Thymus (tissue), 11 donors: ENCODE measurements at regions not wholly inside any gene's neighbourhood (a gene's known extent, or its start where the extent isn't known, plus 50 kb on each side); places are given as distances from the start of the nearest gene placed in this dataset.
"Not testable (repeated sequence)": the region's sequence is repeated elsewhere in the genome, so short reads cannot be mapped to it uniquely, and the experiment has no call there.

Experiments used
- DNase-seq, 9 donors: peaks; one replicate each; pipeline ENCODE4 v3.0.0-alpha.2; 2013; ENCODE audit warnings: low spot score in 9 of 9, low read depth in 6 of 9, missing footprints in 1 of 9
- H3K27ac ChIP-seq, 2 donors: one replicate each; pipeline ENCODE4 v1.5.1; 2013; ENCODE audit warnings: control low read depth in 1 of 2, low read depth in 1 of 2, low read length in 1 of 2, mild to moderate bottlenecking in 1 of 2, moderate library complexity in 1 of 2
- H3K27me3 ChIP-seq, 2 donors: one replicate each; pipeline ENCODE4 v1.5.1; 2013; ENCODE audit warnings: low read length in 1 of 2; ENCODE audit not compliant: control insufficient read depth in 2 of 2, insufficient read depth in 1 of 2
- H3K36me3 ChIP-seq, 2 donors: one replicate each; pipeline ENCODE4 v1.5.1; 2013; ENCODE audit warnings: low read length in 1 of 2, mild to moderate bottlenecking in 1 of 2, moderate library complexity in 1 of 2; ENCODE audit not compliant: control insufficient read depth in 2 of 2, insufficient read depth in 2 of 2
- H3K4me1 ChIP-seq, 2 donors: one replicate each; pipeline ENCODE4 v1.5.1; 2013; ENCODE audit warnings: low read length in 2 of 2; ENCODE audit not compliant: control insufficient read depth in 2 of 2, insufficient read depth in 2 of 2
- H3K4me3 ChIP-seq, 2 donors: one replicate each; pipeline ENCODE4 v1.5.1; 2013; ENCODE audit warnings: low read length in 2 of 2, control low read depth in 1 of 2, mild to moderate bottlenecking in 1 of 2
- H3K9me3 ChIP-seq, 2 donors: one replicate each; pipeline ENCODE4 v1.5.1; 2013; ENCODE audit warnings: low read length in 1 of 2, mild to moderate bottlenecking in 1 of 2; ENCODE audit not compliant: control insufficient read depth in 2 of 2, insufficient read depth in 1 of 2
- WGBS: extraction: QIAGEN DNeasy Blood & Tissue Kit; methylation state at CpG from one replicate; pipeline ENCODE4 v1.1.7; 2013; 5-methylcytosine and 5-hydroxymethylcytosine counted together
- donor health status: healthy.

DNA sequence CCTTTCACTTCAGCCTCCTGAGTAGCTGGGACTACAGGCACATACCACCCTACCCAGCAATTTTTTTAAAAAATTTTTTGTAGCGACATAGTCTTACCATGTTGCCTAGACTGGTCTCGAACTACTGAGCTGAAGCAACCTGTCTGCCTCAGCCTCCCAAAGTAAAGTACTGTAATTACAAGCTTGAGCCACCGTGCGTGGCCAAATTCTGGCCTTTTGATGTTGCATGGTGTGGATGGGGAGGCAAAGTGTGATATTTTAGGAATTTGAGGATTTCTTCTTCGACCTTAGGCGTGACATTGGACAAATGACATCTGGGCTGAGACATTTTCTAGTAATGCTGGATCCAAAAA, 81.8 kb downstream of the SYT15B start:
- not testable (repeated sequence) for H3K36me3 ChIP-seq, H3K27ac ChIP-seq, H3K27me3 ChIP-seq, H3K4me3 ChIP-seq, H3K4me1 ChIP-seq, DNase-seq, H3K9me3 ChIP-seq
- no CpG with 5 or more reads among the region's 6 CpGs for WGBS

DNA sequence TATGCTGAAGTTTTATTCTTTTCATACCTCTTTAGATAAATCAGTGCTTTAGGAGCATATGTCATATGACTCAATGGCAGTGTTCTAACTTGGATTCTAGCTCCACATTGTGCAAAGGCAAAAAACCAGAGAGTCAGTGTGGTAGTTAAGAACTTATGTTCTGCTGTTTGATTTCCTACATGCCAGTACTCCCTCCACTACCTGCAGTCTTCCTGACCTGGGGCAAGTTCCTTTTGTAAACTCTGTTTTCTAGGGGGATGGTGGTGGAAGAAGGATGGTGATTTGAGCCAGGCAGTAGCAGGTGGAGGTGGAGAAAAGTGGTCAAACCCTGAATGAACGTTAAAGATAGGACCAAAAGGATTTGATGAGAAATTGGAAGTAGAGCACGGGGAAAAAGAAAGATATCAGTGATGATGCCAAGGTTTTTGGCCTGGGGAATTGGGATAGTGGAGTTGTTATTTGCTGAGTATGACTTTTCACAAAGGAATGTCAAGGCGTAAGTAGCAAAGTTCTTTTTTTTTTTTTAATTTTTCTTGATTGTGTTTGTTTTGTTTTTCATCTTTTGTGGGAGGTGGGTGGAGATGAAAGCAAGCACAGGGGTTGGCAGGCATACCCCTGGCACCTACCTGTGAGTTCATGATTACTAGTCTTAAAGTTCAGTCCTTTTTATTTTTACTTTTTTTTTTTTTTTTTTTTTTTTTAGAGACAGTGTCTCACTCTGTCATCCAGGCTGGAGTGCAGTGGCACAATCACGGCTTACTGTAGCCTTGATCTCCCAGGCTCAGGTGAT, 82.3 kb downstream of the SYT15B start:
- not testable (repeated sequence) for H3K36me3 ChIP-seq, H3K4me3 ChIP-seq, H3K9me3 ChIP-seq, H3K4me1 ChIP-seq, H3K27ac ChIP-seq, H3K27me3 ChIP-seq, DNase-seq
- 96% methylated on average over 2 of the region's 4 CpGs for WGBS

DNA sequence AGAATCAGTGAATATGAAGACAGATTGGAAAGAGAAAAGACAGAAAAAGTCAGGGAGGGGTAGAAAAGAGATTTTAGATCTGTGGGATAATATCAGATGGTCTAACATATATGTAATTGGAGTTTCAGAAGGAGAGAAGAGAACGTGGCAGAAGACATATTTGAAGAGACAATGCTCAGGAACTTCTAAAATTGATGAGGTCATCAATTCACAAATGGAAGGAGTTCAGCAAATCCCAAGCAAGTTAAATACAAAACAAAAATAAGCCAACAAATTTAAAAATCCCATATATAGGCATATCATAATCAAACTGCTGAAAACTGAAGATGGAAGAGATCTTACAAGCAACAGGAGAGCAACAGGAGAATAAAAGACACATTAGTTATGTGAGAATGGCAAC, 87.3 kb downstream of the SYT15B start:
- H3K4me1 ChIP-seq, H3K9me3 ChIP-seq, H3K36me3 ChIP-seq, H3K4me3 ChIP-seq, DNase-seq, H3K27me3 ChIP-seq, H3K27ac ChIP-seq: not testable (repeated sequence)
- 86% methylated on average over 1 of the region's 1 CpG for WGBS

DNA sequence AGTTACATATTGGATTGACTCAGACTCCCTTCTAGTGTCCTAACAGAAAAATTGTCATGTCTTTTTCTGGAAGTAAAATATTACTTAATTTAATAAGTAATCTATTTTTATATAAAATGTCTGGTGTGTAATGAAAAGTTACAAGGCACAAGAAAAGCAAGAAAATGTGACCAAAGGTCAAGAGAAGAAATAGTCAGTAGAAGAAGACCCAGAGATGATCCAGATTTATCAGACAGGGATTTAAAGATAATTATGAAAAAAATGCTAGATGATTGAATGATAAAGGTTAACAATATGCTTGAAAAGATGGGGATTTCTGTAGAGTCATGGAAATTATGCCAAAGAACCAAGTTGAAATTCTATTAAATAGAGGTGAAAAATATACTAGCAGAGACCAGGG, 87.8 kb downstream of the SYT15B start:
- not testable (repeated sequence) for H3K9me3 ChIP-seq, DNase-seq, H3K36me3 ChIP-seq, H3K4me3 ChIP-seq, H3K27ac ChIP-seq, H3K27me3 ChIP-seq, H3K4me1 ChIP-seq

DNA sequence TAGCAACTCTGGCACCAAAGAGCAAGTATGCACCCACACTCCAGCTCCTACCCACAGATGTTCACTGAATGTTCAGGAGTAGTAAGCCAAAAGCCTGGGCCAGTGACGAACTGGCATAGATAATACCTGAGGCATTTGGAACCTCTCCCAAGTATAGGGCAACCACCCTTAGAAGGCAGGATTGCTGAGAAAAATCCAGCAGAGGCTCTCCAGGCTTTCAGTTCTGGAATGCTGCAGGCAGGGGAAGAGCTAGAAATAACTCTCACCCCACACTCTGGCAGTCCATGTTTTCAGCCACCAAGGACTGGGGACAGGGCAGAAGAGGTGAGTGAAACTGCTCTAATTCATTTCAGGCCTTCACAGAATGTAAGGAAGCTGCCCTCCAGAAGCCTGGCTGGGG, 90.3 kb downstream of the SYT15B start:
- H3K27me3 ChIP-seq, H3K36me3 ChIP-seq, H3K9me3 ChIP-seq, H3K4me1 ChIP-seq, DNase-seq, H3K4me3 ChIP-seq, H3K27ac ChIP-seq: not testable (repeated sequence)
- WGBS: no CpG with 5 or more reads among the region's 1 CpG

DNA sequence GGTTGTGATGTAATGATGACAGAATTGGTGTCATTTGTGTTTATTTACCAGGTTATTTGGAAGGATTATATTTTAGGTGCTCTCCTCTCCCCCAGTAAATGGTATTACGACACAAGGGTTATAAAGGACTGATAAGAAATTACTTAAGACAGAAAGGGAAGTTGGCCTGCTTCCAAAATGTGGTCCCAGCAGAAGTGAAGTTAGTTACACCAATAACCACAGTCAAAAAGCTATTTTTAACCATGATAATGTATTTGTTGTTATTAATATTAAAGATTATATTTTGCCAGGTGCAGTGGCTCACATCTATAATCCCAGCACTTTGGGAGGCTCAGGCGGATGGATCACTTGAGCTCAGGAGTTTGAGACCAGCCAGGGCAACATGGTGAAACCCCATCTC, 92.5 kb downstream of the SYT15B start:
- not testable (repeated sequence) for H3K27me3 ChIP-seq, H3K4me3 ChIP-seq, H3K9me3 ChIP-seq, DNase-seq, H3K27ac ChIP-seq, H3K36me3 ChIP-seq, H3K4me1 ChIP-seq
- 33% methylated on average over 1 of the region's 2 CpGs for WGBS

DNA sequence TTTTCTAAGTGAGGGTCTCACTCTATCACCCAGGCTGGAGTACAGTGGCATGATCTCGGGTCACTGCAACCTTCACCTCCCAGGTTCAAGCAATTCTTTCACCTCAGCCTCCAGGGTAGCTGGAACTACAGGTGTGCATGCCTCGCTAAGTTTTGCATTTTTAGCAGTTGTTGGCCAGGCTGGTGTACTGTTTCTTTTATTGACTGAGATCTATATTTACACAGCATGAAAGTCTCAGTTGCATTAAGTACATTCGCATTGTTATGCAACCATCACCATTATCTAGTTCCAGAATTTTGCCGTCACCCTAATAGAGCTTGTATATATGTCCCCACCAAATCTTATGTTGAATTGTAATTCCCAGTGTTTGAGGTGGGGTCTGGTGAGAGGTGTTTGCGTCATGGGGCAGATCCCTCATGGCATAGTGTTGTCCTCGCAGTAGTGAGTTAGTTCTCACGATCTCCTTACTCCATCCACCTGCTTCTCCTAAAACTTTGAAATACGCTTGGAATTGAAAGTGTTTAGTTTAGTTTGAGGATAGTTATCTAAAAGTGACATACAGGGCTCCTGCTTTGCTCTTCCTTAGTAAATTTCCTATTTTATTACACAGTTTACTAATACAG, 101.3 kb downstream of the SYT15B start:
- not testable (repeated sequence) for H3K27ac ChIP-seq, H3K9me3 ChIP-seq, H3K27me3 ChIP-seq, H3K36me3 ChIP-seq, H3K4me3 ChIP-seq, DNase-seq, H3K4me1 ChIP-seq
- WGBS: 96% methylated on average over 3 of the region's 8 CpGs

DNA sequence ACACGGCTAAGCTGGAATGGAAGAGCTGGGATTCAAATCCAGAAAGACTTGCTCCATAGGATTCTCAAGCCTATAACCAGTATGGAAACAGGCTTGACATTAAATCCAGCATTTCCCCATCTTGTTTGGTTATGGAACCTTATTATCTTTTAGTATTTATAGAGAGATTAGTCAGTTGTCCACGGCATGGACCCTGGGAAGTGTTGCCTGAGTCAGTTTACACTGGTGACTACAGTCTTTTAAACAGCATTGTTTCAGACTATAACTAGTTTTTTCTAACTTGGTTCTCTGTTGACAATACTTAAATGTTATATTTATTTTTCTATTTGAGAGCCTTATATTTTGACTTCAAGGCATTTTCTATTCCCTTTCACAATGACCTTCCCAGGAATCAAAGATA, 106.7 kb downstream of the SYT15B start:
- not testable (repeated sequence) for H3K9me3 ChIP-seq, H3K36me3 ChIP-seq, H3K4me3 ChIP-seq, DNase-seq, H3K27me3 ChIP-seq, H3K27ac ChIP-seq, H3K4me1 ChIP-seq
- WGBS: no CpG with 5 or more reads among the region's 2 CpGs

DNA sequence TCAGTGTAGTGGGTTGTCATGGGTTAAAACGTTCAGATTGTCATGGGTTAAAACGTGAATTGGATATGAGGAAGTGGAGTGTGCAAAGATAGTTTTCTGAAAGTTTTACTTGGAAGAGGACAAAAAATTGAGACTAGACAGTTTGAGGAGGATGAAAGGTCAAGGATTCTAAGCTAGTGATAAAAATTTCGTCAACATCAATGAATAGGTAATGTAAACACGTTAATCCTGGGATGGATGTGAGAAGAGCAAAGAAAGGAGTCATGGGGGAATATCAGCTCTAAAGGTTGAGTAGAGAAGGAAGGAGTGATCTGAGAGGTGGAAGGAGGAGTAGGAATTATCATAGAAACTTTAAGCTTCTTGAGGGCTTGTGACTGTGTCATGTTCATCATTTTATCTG, 109.2 kb downstream of the SYT15B start:
- 98% methylated on average over 2 of the region's 4 CpGs for WGBS
- H3K9me3 ChIP-seq, H3K27me3 ChIP-seq, H3K4me1 ChIP-seq, H3K36me3 ChIP-seq, DNase-seq, H3K27ac ChIP-seq, H3K4me3 ChIP-seq: not testable (repeated sequence)
